Activated CD8-positive, alpha-beta memory T cell treated with anti-CD3 and anti-CD28 coated beads, Interleukin-2, amount 50 U/mL, for 1 hour (primary cell): ENCODE measurements at regions not wholly inside any gene's neighbourhood (a gene's known extent, or its start where the extent isn't known, plus 50 kb on each side); places are given as distances from the start of the nearest gene placed in this dataset.
"Not testable (repeated sequence)": the region's sequence is repeated elsewhere in the genome, so short reads cannot be mapped to it uniquely, and the experiment has no call there.

ENCODE experiments used
- DNase-seq: peaks from one replicate; pipeline ENCODE4 v3.0.0-alpha.2; 2020; ENCODE audit errors: extremely low read depth

DNA sequence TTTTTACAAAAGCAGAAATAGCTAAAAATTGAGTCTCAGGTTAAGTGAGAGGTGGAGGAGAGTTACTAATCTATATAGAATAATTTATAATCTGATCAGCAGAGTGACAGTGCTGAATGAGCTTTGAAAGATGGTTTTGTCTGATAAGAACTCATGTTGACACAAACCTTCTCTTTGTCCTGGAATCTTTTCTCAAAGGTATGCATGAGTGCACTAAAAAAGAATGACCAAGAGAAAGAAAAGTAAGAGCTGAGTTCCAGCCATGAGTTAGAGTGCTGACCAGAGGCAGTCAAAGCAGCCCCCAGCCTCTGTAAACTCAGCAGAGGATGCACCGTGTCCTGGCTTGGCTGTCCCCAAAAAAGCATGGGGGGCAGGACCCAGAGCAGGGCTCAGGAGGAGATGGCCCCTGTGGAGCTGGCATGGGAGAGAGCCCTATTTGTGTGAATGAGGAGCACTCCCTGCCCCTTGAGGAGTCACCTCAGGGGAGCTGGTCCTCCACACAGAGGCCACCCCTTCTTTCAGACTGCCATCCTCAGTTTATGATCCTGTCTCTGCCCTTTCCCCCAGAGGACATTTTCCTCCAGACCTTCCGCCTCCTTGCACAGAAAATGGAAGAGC lies 129.8 kb downstream of the SEC23A start:
- DNase-seq = no peak

DNA sequence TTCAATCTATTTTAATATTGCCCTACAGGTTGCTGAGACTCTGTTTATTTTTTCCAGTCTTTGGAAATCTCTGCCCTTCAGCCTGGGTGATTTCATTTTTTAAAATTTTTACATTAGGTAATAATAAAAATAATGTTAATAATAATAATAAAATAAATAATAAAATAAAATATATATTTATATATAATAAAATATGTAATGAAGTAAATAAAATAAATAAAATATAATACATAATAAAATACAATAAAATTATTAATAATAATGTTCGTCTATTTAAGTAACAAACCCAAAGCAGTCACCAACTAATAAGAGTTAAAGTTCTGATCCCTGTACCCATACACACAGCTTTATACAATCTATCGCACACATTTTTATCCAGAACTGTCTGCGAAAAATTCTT lies 130.5 kb downstream of the SEC23A start:
- DNase-seq = no peak

DNA sequence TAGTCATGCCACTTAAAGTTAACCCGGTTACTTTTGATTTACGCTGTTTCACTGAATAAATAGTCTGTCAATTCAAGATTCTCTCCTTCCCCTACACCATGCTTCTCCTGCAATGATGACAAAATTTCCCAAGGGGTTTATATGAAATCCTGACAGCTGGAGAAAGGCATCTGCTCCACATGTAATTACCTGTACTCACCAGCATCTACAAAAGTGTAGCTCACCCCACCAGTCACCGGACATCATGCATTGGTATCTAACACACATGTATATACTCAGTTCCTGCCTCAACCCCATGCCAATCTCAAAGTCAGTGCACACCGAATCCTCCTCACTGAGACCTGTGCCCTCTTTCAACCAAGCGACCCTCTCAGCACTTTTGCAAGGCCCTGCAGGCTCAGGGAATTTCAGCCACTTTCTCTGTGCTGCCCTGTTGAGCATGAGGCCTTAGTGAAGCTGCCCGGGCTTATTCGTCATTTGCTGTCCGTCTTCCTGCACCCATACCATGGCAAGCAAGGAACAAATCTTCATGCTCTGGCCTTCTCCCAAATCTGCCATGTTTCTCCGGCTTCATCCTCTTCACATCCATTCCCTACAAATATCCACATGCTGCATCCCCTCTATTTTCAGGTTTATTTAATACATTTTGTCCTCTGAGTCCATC lies 131.6 kb downstream of the SEC23A start:
- no peak for DNase-seq

DNA sequence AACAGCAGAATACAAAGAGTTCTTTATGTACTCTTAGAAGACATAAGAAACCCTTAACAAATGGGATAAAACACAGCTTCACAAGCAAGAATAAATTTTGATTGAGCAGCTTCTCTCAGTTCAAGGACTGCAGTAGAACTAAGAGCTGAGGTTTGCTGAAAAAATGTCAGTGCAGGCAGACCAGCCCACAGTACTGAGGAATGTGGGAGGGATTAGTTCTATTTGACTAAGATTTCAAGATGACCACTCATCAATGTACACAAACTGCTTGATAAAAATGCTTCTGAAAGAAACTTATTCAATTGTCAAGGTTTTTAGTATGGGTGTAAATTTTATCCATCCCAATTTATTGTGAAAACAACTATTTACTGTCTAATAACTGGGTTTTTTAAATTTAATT lies 138.4 kb downstream of the SEC23A start:
- DNase-seq = no peak

DNA sequence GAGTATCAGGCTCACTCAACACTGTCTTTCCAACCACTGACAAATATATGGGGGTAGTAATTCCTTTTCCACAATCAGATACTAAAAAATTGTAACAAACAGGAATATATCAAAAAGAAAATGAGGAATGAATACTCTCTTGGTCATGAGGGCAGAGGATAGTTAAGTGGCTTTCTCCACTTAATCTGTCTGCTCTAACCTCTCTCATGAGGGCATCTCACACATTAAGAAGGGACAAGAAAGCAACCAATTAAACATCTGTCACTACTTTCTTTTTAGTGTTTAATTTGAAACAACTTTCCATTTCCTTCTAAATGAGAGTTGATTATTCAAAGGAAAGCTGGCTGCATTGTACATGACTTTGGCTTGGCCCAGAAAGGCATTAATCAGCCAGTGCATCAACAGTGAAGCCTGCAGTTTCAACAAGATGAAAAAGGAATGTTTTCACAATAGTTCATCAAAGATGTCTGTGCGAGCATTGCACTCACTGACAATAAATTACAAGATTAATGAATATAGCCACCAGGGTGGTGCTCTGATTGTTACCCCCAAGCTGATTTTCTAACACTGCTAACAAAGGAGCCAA lies 142.0 kb downstream of the SEC23A start:
- DNase-seq = no peak

DNA sequence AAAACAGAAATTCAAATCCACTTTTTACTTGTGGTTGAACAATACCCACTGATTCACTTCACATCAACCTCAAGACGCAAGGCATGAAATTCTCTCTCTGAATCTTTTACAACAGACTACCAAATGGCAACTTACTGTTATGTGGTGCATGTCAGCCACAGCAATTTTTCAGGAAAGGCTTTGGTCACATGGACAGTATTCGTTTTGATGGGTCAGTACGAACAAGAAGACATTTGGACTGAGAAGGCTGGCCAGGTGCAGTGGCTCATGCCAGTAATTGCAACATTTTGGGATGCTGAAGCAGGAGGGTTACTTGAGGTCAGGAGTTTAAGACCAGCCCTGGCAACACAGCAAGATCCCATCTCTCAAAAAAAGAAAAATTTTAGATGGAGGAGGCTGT lies 144.0 kb downstream of the SEC23A start:
- no peak for DNase-seq

DNA sequence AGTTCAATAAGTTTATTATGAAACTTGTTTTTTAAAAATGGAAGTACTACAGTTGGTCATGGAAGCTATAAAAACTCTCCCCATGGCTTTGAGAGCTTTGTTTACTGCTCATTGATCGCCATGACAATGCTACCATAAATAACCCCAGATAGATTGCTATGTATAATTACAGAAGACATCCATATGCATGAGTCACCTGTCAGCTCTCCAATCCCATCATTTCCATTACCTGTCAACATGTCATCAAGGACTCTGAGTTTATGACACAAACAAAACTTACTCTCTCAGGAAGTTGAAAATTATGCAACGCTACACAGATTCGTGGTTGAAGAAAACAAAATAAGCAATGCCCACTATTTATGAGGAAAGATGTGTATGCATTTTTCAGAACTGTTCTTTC lies 144.4 kb downstream of the SEC23A start:
- DNase-seq = no peak

DNA sequence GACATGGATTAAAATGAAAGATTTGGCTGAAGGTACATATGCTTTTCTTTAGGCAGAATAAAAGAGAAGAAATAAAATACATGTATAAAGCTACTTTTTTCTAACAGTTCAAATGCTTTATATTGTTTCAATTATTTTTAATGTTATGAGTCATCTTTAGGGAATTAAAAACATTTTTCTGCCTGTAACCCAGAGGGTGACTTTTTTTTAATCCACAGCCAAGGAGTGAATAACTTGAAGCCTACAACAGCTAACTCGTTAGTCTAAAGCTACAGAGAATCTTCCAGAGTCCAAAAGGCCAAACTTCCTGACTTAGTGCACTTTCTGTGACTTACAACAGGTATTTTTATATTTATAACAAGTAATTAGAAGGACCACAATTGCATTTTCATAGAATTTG lies 151.6 kb downstream of the SEC23A start:
- DNase-seq = no peak

DNA sequence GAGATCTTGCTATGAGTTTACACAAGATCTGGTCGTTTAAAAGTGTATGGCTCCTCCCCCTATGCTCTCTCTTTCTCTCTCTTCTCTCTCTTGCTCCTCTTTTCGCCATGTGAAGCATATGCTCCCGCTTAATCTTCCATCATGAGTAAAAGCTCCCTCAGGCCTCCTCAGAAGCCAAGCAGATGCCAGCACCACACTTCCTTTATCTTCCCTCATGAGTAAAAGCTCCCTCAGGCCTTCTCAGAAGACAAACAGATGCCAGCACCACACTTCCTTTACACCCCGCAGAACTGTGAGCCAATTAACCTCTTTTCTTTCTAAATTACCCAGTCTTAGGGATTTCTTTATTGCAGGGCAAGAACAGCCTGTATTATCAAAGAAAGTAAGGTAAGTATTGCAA lies 152.4 kb downstream of the SEC23A start:
- DNase-seq = no peak

DNA sequence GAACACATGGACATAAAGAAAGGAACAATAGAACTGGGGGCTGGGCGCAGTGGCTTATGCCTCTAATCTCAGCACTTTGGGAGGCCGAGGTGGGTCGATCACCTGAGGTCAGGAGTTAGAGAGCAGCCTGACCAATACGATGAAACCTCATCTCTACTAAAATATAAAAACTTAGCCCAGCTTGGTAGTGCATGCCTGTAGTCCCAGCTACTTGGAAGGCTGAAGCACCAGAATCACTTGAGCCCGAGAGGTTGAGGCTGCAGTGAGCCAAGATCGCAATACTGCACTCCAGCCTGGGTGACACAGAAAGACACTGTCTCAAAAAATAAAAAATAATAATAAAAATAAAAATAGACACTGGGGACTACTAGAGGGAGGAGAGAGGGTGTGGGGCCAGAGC lies 154.5 kb downstream of the SEC23A start:
- no peak for DNase-seq

DNA sequence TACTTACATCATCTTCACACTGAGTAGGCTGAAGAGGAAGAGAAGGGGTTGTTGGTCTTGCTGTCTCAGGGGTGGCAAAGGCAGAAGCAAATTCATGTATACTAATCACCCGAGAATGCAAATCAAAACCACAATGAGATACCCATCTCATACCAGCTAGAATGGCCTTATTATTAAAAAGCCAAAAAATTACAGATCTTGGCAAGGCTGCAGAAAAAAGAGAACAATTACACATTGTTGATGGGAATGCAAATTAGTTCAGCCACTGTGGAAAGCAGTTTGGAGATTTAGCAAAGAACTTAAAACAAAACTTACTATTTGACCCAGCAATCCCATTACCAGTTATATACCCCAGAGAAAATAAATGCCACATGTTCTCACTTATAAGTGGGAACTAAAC lies 154.9 kb downstream of the SEC23A start:
- no peak for DNase-seq

DNA sequence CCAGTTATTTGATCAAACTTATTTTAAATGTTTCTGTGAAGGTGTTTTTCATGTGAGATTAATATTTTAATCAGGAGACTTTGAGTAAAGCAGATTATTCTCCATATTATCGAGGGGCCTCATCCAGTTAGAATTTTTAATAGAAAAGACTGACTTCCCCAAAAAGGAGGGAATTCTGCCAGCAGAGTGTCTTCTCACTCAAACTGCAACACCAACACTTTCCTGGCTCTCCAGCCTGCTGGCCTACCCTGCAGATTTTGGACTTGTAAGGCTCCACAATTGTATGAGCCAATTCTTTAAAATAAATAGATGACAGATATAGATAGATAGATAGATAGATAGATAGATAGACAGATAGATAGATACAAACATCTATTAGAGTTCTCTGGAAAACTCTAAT lies 155.7 kb downstream of the SEC23A start:
- DNase-seq = no peak

DNA sequence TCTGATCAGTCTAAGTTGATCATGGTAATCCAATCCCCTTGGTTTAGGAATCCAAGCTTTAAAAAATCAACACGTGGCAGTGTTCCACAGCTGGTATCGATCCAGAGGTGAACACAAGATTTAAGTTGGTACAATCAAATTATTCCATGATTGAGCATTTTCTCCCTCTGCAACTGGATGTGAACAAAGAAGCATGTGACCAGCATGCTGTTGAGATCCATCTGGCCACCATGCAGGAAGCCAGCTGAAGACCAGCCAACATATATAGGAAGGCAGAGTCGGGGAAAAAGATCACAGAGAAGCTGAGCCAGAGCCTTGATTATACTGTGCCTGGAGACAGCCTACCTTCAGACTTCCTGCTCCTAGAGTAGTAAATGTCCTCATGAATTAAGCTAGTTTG lies 158.3 kb downstream of the SEC23A start:
- no peak for DNase-seq

DNA sequence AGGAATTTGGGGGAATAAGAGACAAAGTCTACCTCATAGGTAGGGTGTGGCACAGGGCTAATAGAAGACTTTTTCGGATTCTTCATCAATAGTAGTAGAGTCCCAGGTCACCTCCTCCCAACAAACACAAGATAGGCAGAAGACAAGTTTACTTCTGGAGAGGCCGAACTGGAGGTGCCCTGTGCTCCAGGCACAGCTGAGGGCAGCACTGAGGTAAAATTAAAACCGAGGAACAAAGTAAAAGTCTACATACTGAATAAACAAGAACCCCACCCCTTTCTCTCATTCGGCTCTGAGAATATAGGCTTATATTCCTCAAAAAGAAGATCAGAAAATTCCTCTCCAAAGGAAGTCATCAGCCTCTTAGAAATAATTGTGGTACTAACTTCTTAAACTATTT lies 161.5 kb downstream of the SEC23A start:
- no peak for DNase-seq

DNA sequence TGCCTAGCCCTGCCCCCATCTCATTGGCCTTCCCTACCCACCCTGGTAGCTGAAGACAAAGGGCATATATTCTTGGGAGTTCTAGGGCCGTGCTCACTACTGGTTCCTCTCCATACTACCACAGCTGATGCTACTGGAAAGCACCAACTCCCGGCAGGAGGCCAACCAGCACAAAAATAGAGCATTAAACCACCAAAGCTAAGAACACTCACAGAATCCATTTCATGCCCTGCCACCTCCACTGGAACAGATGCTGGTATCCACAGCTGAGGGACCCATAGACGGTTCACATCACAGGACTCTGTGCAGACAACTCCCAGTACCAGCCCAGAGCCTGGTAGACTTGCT lies 170.4 kb downstream of the SEC23A start:
- DNase-seq = not testable (repeated sequence)

DNA sequence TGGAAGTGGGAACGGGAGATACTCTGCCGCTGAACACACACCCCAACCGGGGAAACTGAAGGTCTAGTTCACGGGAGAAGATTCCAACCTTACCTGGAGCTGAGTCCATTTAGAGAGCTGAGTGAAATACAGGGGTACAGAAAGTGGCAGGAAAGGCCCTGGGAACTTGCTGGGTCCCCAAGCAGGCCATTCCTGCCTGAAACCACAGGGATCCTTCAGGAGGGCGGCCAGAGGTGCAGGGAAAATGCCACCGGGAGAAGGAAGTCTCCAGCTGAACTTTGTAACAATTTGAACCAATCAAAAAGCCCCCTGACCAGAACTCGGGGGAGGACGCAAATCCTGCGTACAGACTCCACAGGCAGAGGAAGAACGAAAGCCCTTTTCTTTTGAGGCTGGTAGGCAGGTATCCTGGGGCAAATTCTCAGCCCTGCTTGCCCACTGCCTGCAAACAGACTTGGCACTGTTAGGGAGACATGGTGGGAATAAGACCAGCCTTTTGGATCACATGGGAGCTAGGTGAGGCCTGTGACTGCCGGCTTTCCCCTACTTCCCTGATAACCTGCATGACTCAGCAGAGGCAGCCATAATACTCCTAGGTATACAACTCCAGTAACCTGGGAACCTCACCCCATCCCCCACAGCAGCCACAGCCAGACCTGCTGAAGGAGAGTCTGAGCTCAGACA lies 170.9 kb downstream of the SEC23A start:
- DNase-seq = no peak

DNA sequence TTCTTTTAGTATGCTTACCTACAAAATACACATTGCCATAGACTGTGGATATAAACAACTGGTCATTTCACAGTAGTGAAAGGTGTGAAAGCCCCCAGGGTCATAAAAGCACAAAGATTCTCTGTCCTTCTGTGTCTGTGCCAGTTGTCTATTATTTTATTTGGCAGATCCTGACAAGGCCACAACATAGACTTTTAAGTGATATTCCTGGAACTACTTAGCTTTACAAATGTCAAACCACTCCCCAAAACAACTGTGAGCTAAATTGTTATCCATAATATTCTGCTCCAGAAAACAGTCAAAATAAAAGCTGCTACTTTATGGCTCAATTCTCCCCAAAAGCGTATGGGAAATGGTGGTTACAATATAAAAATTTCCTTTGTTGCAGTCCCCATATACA lies 172.1 kb downstream of the SEC23A start:
- DNase-seq = no peak

DNA sequence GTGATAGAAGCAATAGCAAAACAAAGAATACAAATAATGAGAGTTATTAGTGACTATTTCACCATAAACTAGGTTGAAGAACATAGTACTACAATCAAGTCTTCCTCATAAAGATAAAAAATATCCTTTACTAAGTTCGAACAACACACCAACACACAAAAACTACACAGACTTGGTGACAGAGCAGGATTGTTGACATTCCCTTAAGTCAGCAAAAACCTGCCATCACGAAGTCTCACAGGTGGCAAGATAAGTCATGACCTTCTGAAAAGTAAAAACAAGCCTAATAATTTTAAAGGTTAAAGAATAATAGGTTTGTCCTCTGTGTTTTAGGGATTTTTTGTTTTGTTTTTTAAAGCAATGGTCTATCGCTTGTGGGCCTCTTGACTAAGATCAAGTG lies 173.0 kb downstream of the SEC23A start:
- DNase-seq = no peak

DNA sequence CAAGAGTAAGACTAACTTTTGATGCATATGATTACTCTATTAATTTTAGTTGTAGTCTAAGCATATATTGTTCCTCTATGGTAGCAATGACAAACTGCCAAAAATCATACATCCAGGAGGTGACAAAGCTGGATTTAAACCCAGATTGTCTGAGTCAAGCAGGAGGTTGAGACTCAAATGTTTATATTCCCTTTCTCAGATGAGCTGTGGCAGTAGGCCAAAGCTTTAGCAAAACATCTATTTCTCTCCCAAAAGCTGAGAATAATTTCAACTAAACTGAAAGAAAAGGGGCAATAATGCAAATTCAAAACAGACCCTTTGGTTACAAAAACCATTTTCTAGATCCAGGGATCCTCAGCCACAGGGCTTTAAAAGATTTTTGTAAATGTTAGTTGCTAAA lies 173.6 kb downstream of the SEC23A start:
- no peak for DNase-seq

DNA sequence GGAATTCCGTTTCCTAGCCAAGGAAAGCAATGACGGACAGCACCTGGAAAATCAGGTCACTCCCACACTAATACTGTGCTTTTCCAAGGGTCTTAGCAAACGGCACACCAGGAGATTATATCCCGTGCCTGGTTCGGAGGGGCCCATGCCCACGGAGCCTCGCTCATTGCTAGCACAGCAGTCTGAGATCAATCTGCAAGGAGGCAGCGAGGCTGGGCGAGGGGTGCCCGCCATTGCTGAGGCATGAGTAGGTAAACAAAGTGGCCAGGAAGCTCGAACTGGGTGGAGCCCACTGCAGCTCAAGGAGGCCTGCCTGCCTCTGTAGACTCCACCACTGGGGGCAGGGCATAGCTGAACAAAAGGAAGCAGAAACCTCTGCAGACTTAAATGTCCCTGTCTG lies 181.1 kb downstream of the SEC23A start:
- not testable (repeated sequence) for DNase-seq

DNA sequence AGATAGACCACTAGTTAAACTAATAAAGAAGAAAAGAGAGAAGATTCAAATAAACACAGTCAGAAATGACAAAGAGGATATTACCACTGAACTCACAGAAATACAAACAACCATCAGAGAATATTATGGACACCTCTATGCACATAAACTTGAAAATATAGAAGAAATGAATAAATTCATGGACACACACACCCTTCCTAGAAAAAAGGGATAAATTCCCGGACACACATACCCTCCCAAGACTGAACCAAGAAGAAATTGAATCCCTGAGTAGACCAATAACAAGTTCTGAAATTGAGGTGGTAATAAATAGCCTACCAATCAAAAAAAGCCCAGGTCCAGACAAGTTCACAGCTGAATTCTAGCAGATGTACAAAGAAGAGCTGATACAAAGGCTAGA lies 187.9 kb downstream of the SEC23A start:
- no peak for DNase-seq

DNA sequence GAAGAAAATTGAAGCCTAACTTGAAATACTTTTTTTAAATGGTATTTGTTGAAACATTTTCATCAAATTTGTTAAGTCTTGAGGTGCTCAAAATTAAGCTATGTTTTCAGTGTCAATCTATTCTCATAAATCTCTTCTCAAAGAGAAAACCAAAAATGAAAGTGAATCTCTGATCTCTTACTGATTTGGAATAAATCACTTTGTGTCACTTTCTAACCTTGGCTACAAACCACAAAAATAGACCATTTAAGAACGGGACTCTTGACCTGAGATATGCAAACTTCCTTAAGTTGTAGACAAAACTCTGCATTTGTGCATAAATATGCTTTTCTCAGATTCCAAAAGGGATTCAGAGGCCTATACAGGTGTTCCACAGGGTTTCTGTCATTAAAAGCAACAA lies 192.9 kb downstream of the SEC23A start:
- DNase-seq = no peak

DNA sequence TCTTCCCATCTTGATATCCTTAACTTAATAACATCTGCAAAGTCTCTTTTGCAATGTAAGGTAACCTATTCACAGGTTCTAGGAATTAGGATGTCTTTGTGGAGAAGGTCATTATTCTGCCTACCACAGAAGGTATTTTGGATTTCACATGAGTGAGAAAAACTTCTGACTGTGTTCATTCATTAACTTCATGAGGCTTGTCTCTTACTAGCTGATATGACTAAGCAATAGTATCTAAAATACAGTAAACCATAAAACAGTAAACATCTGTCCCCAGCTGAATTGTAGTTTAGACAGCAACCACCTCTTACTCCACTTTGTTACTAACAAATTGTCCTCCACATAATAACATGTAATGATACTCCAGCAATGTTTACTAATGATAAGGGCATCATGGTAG lies 198.1 kb downstream of the SEC23A start:
- DNase-seq = no peak
